ENCODE measurements at regions not wholly inside any gene's neighbourhood (a gene's known extent, or its start where the extent isn't known, plus 50 kb on each side); places are given as distances from the start of the nearest gene placed in this dataset.
A peak's percentile ranks its signal among the peaks of the same experiment; 100 is the strongest.

DNA sequence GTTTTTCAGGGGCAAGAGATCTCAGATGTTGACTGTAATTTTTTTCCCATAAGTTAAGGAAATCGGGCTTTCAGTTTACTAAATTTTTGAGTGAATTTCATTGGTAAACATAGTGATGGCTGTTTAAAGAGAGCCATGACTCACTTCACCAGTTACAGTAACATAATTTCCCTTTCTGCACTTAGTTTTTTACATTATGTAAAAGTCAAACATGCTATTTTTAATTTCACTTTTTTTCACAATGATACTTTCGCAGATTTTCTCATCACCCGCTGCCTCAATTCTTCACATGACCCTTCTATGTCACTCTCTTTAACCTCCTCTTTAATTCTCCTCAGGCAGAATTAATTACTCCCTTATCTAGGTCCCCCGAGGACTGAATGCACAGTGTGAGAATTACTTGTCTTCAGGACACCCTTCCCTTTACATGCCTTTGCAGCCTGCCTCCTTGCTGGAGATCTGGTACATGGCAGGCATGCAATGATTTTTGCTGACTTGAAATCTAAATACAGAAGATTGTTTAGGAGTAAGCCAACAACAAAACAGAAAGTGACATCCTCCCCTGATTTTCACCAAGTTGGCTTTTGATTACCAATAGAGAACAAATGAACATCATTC lies 217.5 kb upstream of the S1PR3 start:
- Histone ChIP-seq H3K9me3 (ENCODE audit: control insufficient read depth, insufficient read depth, low read depth, low read length) (no peaks in the 10 kb centered on the region), H3K4me3 (ENCODE audit: low read depth, low read length) (no peak overlapping the region), H3K4me1 (ENCODE audit: control insufficient read depth, insufficient read depth, low read length) (peaks cover 14% of the 10 kb centered on the region), H3K36me3 (ENCODE audit: control insufficient read depth in 2 of 2, insufficient read depth in 1 of 2, low read length in 2 of 2) (no peaks in the 10 kb centered on the region), H3K27ac (ENCODE audit: extremely low read depth, low read depth, low read length) (no peak overlapping the region)
- ChIA-PET CTCF (no interaction called here), POLR2A (no interaction called here)
- TF ChIP-seq ZSCAN4 (tag by site-specific recombination; IDR thresholded peaks at IDR 0.05): no peak
- TF ChIP-seq ZNF362 (tag by site-specific recombination; IDR thresholded peaks at IDR 0.05): no peak
- no peak for TF ChIP-seq ZNF473 (tag by site-specific recombination; IDR thresholded peaks at IDR 0.05)
- TF ChIP-seq YY2 (tag by site-specific recombination; IDR thresholded peaks at IDR 0.05): no peak
- TF ChIP-seq ZSCAN30 (tag by site-specific recombination; IDR thresholded peaks at IDR 0.05): no peak
- no peak for TF ChIP-seq ZNF660 (tag by site-specific recombination; IDR thresholded peaks at IDR 0.05)
- no peak for TF ChIP-seq ZNF350 (tag by site-specific recombination; IDR thresholded peaks at IDR 0.05)
- no peak for TF ChIP-seq ZNF585B (tag by site-specific recombination; IDR thresholded peaks at IDR 0.05)
- TF ChIP-seq, protein P1, sequence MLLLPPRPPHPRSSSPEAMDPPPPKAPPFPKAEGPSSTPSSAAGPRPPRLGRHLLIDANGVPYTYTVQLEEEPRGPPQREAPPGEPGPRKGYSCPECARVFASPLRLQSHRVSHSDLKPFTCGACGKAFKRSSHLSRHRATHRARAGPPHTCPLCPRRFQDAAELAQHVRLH (tag by site-specific recombination; IDR thresholded peaks at IDR 0.05): no peak
- no peak for TF ChIP-seq ZBTB1 (tag by site-specific recombination; IDR thresholded peaks at IDR 0.05)
- no peak for TF ChIP-seq ZNF677 (tag by site-specific recombination; IDR thresholded peaks at IDR 0.05)
- no peak for TF ChIP-seq ZNF138 (tag by site-specific recombination; IDR thresholded peaks at IDR 0.05; ENCODE audit: borderline replicate concordance)
- no peak for TF ChIP-seq MYNN (tag by site-specific recombination; IDR thresholded peaks at IDR 0.05; ENCODE audit: borderline replicate concordance)
- TF ChIP-seq ZNF302 (tag by site-specific recombination; IDR thresholded peaks at IDR 0.05; ENCODE audit: low read depth): no peak
- no peak for TF ChIP-seq ZNF521 (tag by site-specific recombination; IDR thresholded peaks at IDR 0.05)
- no peak for TF ChIP-seq ZNF654 (tag by site-specific recombination; IDR thresholded peaks at IDR 0.05; ENCODE audit: low read depth)
- TF ChIP-seq ZNF202 (tag by site-specific recombination; IDR thresholded peaks at IDR 0.05; ENCODE audit: borderline replicate concordance): no peak
- TF ChIP-seq ZIC2 (tag by site-specific recombination; IDR thresholded peaks at IDR 0.05): peak; percentile 81
- no peak for TF ChIP-seq ZNF701 (tag by site-specific recombination; IDR thresholded peaks at IDR 0.05)
- no peak for TF ChIP-seq ZNF366 (tag by site-specific recombination; conservative IDR thresholded peaks at IDR 0.05)
- TF ChIP-seq MZF1 (tag by site-specific recombination; IDR thresholded peaks at IDR 0.05; ENCODE audit: borderline replicate concordance): no peak
- TF ChIP-seq ZNF112 (tag by site-specific recombination; IDR thresholded peaks at IDR 0.05): no peak
- TF ChIP-seq PRDM10 (tag by site-specific recombination; IDR thresholded peaks at IDR 0.05): no peak
- TF ChIP-seq ZNF155 (tag by site-specific recombination; IDR thresholded peaks at IDR 0.05): no peak
- no peak for TF ChIP-seq KLF7 (tag by site-specific recombination; IDR thresholded peaks at IDR 0.05; ENCODE audit: borderline replicate concordance)
- TF ChIP-seq ZNF132 (tag by site-specific recombination; IDR thresholded peaks at IDR 0.05; ENCODE audit: borderline replicate concordance): no peak
- no peak for TF ChIP-seq ZNF18 (tag by site-specific recombination; IDR thresholded peaks at IDR 0.05)
- TF ChIP-seq YY1 (tag by site-specific recombination; IDR thresholded peaks at IDR 0.05): no peak
- TF ChIP-seq WT1 (tag by site-specific recombination; IDR thresholded peaks at IDR 0.05): 0 out of 2 replicates have a peak, but pooled peaks have one; percentile 15
- TF ChIP-seq GLIS1 (tag by site-specific recombination; IDR thresholded peaks at IDR 0.05): peak; percentile 86
- TF ChIP-seq ATF2 (tag by site-specific recombination; IDR thresholded peaks at IDR 0.05; ENCODE audit: low read depth): no peak
